ENCODE measurements at regions not wholly inside any gene's neighbourhood (a gene's known extent, or its start where the extent isn't known, plus 50 kb on each side); places are given as distances from the start of the nearest gene placed in this dataset.

GRCh38 chr9:12906646-12907045, 131.8 kb downstream of the LURAP1L start:
- H3K27ac ChIP-seq (ENCODE audit: low read length): no peak overlapping the region
- no peaks in the 10 kb centered on the region for H3K4me1 ChIP-seq (ENCODE audit: insufficient read depth, low read length)
- H4K20me1 ChIP-seq (ENCODE audit: insufficient read depth, low read length): no peaks in the 10 kb centered on the region
- no peaks in the 10 kb centered on the region for H3K27me3 ChIP-seq (ENCODE audit: insufficient read depth, low read length, poor library complexity)
- no peak overlapping the region for H2AFZ ChIP-seq (ENCODE audit: low read depth, low read length)
- H3K9me3 ChIP-seq (ENCODE audit: insufficient read depth, low read length, severe bottlenecking): no peaks in the 10 kb centered on the region
- TF ChIP-seq, protein P1, sequence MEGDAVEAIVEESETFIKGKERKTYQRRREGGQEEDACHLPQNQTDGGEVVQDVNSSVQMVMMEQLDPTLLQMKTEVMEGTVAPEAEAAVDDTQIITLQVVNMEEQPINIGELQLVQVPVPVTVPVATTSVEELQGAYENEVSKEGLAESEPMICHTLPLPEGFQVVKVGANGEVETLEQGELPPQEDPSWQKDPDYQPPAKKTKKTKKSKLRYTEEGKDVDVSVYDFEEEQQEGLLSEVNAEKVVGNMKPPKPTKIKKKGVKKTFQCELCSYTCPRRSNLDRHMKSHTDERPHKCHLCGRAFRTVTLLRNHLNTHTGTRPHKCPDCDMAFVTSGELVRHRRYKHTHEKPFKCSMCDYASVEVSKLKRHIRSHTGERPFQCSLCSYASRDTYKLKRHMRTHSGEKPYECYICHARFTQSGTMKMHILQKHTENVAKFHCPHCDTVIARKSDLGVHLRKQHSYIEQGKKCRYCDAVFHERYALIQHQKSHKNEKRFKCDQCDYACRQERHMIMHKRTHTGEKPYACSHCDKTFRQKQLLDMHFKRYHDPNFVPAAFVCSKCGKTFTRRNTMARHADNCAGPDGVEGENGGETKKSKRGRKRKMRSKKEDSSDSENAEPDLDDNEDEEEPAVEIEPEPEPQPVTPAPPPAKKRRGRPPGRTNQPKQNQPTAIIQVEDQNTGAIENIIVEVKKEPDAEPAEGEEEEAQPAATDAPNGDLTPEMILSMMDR (IDR thresholded peaks at IDR 0.05; ENCODE audit: borderline replicate concordance, extremely low read depth, low read length, poor library complexity, severe bottlenecking): no peak
- TF ChIP-seq EZH2 (IDR thresholded peaks at IDR 0.05; ENCODE audit: borderline replicate concordance, low read depth, low read length, severe bottlenecking): no peak
- DNase-seq (no peak), ATAC-seq (ENCODE audit: insufficient read depth, low read depth) (no peak)
- no peak overlapping the region for H3K4me2 ChIP-seq (ENCODE audit: insufficient read depth, low read length)
- H3K36me3 ChIP-seq (ENCODE audit: insufficient read depth, low read length): no peaks in the 10 kb centered on the region
- H3K79me2 ChIP-seq (ENCODE audit: insufficient read depth, low read length): no peaks in the 10 kb centered on the region
- H3K4me3 ChIP-seq (ENCODE audit: low read depth in 1 of 2, low read length in 2 of 2): no peak overlapping the region
- H3K9ac ChIP-seq (ENCODE audit: low read depth, low read length): no peak overlapping the region

DNA sequence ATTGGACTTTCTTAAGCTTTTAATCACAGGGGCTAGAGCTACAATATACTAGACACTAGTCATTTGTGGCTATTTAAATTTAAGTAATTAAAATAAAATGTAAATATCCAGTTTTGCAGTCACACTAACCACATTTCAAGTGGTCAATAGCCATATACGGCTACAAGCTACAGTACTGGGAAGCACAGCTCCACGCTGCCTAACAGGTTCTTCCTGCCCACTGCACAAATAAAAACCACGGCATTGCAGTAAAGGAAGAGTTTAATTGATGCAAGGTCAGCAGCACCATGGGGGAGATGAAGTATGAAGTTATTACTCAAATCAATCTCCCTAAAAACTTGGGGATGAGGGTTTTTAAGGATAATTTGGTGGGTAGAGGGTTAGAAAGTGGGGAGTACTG, 134.1 kb downstream of the LURAP1L start:
- ATAC-seq (ENCODE audit: insufficient read depth, low read depth) (no peak), DNase-seq (no peak)
- Histone ChIP-seq H3K4me2 (ENCODE audit: insufficient read depth, low read length) (no peak overlapping the region), H3K27ac (ENCODE audit: low read length) (no peak overlapping the region), H3K27me3 (ENCODE audit: insufficient read depth, low read length, poor library complexity) (no peaks in the 10 kb centered on the region), H2AFZ (ENCODE audit: low read depth, low read length) (no peak overlapping the region), H3K4me3 (ENCODE audit: low read depth in 1 of 2, low read length in 2 of 2) (no peak overlapping the region), H4K20me1 (ENCODE audit: insufficient read depth, low read length) (no peaks in the 10 kb centered on the region), H3K36me3 (ENCODE audit: insufficient read depth, low read length) (no peaks in the 10 kb centered on the region), H3K79me2 (ENCODE audit: insufficient read depth, low read length) (no peaks in the 10 kb centered on the region), H3K9ac (ENCODE audit: low read depth, low read length) (no peak overlapping the region), H3K9me3 (ENCODE audit: insufficient read depth, low read length, severe bottlenecking) (no peaks in the 10 kb centered on the region), H3K4me1 (ENCODE audit: insufficient read depth, low read length) (no peaks in the 10 kb centered on the region)
- TF ChIP-seq, protein P1 (IDR thresholded peaks at IDR 0.05; ENCODE audit: borderline replicate concordance, extremely low read depth, low read length, poor library complexity, severe bottlenecking): no peak

GRCh38 chr9:12915366-12915954, 140.6 kb downstream of the LURAP1L start:
- H3K27me3 ChIP-seq (ENCODE audit: insufficient read depth, low read length, poor library complexity): no peaks in the 10 kb centered on the region
- no peaks in the 10 kb centered on the region for H4K20me1 ChIP-seq (ENCODE audit: insufficient read depth, low read length)
- H3K79me2 ChIP-seq (ENCODE audit: insufficient read depth, low read length): no peaks in the 10 kb centered on the region
- no peaks in the 10 kb centered on the region for H3K36me3 ChIP-seq (ENCODE audit: insufficient read depth, low read length)
- H3K9ac ChIP-seq (ENCODE audit: low read depth, low read length): no peak overlapping the region
- TF ChIP-seq, protein P1 (IDR thresholded peaks at IDR 0.05; ENCODE audit: borderline replicate concordance, extremely low read depth, low read length, poor library complexity, severe bottlenecking): no peak
- no peak for TF ChIP-seq EZH2 (IDR thresholded peaks at IDR 0.05; ENCODE audit: borderline replicate concordance, low read depth, low read length, severe bottlenecking)
- H3K4me1 ChIP-seq (ENCODE audit: insufficient read depth, low read length): no peaks in the 10 kb centered on the region
- no peak overlapping the region for H3K4me3 ChIP-seq (ENCODE audit: low read depth in 1 of 2, low read length in 2 of 2)
- no peak overlapping the region for H3K4me2 ChIP-seq (ENCODE audit: insufficient read depth, low read length)
- H2AFZ ChIP-seq (ENCODE audit: low read depth, low read length): no peak overlapping the region
- ATAC-seq (ENCODE audit: insufficient read depth, low read depth): no peak
- no peak for DNase-seq
- no peaks in the 10 kb centered on the region for H3K9me3 ChIP-seq (ENCODE audit: insufficient read depth, low read length, severe bottlenecking)
- no peak overlapping the region for H3K27ac ChIP-seq (ENCODE audit: low read length)

DNA sequence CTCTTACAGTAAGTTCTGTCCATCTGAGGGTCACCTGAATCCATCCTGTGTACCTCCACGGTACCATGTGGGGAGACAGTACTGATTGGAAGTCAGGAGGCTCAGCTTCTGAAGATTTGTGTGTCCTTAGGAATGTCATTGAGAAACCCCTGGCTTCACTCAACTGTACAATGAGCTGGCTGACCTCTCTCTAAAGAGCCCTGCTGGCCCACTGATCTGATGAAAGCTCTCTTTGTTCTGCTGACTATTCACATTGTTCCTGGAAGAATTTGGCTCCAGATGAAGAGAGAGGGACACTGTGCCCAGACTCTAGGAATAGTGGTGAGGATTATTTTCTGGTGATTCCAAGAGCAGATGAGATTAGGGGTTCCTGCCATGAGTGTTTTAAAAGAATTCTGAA, 141.2 kb downstream of the LURAP1L start:
- Histone ChIP-seq H3K36me3 (ENCODE audit: insufficient read depth, low read length) (no peaks in the 10 kb centered on the region), H3K79me2 (ENCODE audit: insufficient read depth, low read length) (no peaks in the 10 kb centered on the region), H3K9me3 (ENCODE audit: insufficient read depth, low read length, severe bottlenecking) (no peaks in the 10 kb centered on the region), H3K4me3 (ENCODE audit: low read depth in 1 of 2, low read length in 2 of 2) (no peak overlapping the region), H4K20me1 (ENCODE audit: insufficient read depth, low read length) (no peaks in the 10 kb centered on the region), H2AFZ (ENCODE audit: low read depth, low read length) (no peak overlapping the region), H3K9ac (ENCODE audit: low read depth, low read length) (no peak overlapping the region), H3K27ac (ENCODE audit: low read length) (no peak overlapping the region), H3K27me3 (ENCODE audit: insufficient read depth, low read length, poor library complexity) (no peaks in the 10 kb centered on the region), H3K4me2 (ENCODE audit: insufficient read depth, low read length) (no peak overlapping the region), H3K4me1 (ENCODE audit: insufficient read depth, low read length) (no peaks in the 10 kb centered on the region)
- DNase-seq (no peak), ATAC-seq (ENCODE audit: insufficient read depth, low read depth) (no peak)
- TF ChIP-seq, protein P1 (IDR thresholded peaks at IDR 0.05; ENCODE audit: borderline replicate concordance, extremely low read depth, low read length, poor library complexity, severe bottlenecking): no peak
- no peak for TF ChIP-seq EZH2 (IDR thresholded peaks at IDR 0.05; ENCODE audit: borderline replicate concordance, low read depth, low read length, severe bottlenecking)

All from DND-41 (cell line).